ENCODE measurements at regions not wholly inside any gene's neighbourhood (a gene's known extent, or its start where the extent isn't known, plus 50 kb on each side); places are given as distances from the start of the nearest gene placed in this dataset.

GRCh38 chr13:22497991-22498780 is 682.6 kb upstream of the SGCG start:
- TF ChIP-seq TAF1 (IDR thresholded peaks at IDR 0.05; ENCODE audit: borderline replicate concordance, insufficient read depth, low read length) (no peak), REST (IDR thresholded peaks at IDR 0.05; ENCODE audit: insufficient read depth in 1 of 2, low read depth in 2 of 2, low read length in 2 of 2) (no peak), SIN3A (IDR thresholded peaks at IDR 0.05; ENCODE audit: borderline replicate concordance, insufficient read depth, low read length) (no peak)
